A673 (cell line): ENCODE measurements at regions not wholly inside any gene's neighbourhood (a gene's known extent, or its start where the extent isn't known, plus 50 kb on each side); places are given as distances from the start of the nearest gene placed in this dataset.

Experiments used
- CTCF ChIP-seq: fragments of 300-800, 200-600 bp; sonication (generic); conservative IDR thresholded peaks from 2 replicates; pipeline ENCODE4 v1.5.1; 2017; ENCODE audit warnings: low read depth, mild to moderate bottlenecking, antibody characterized with exemption, low read length, moderate library complexity, mixed read lengths
- EZH2 ChIP-seq: fragments of 200-600 bp; sonication (generic); IDR thresholded peaks from 2 replicates; pipeline ENCODE4 v1.6.1; 2017; ENCODE audit warnings: borderline replicate concordance, low read depth, mild to moderate bottlenecking, mixed read lengths, antibody characterized with exemption, low read length; ENCODE audit not compliant: poor library complexity, severe bottlenecking

- no peak for TF ChIP-seq EZH2
- TF ChIP-seq CTCF: no peak
Observed at GRCh38 chr5:33212439-33212838, 228.3 kb upstream of the TARS1 start.
